Testis (tissue), 2 donors: ENCODE measurements at regions not wholly inside any gene's neighbourhood (a gene's known extent, or its start where the extent isn't known, plus 50 kb on each side); places are given as distances from the start of the nearest gene placed in this dataset.

ENCODE experiments used
- POLR2A ChIP-seq: fragments of 450-650 bp; IDR thresholded peaks from one replicate; pipeline ENCODE4 v1.6.1; 2017; ENCODE audit warnings: antibody characterized with exemption, mild to moderate bottlenecking, moderate library complexity
- TF ChIP-seq, protein P1 (sequence below), 3 experiments: fragments of 450-650 bp in 2 of 3; fragments of 200-600 bp in 1 of 3; sonication (generic) in 1 of 3; IDR thresholded peaks; one replicate each; pipeline ENCODE4 v1.5.1; 2016 to 2019; ENCODE audit warnings: antibody characterized with exemption in 3 of 3, mild to moderate bottlenecking in 2 of 3, moderate library complexity in 1 of 3

DNA sequence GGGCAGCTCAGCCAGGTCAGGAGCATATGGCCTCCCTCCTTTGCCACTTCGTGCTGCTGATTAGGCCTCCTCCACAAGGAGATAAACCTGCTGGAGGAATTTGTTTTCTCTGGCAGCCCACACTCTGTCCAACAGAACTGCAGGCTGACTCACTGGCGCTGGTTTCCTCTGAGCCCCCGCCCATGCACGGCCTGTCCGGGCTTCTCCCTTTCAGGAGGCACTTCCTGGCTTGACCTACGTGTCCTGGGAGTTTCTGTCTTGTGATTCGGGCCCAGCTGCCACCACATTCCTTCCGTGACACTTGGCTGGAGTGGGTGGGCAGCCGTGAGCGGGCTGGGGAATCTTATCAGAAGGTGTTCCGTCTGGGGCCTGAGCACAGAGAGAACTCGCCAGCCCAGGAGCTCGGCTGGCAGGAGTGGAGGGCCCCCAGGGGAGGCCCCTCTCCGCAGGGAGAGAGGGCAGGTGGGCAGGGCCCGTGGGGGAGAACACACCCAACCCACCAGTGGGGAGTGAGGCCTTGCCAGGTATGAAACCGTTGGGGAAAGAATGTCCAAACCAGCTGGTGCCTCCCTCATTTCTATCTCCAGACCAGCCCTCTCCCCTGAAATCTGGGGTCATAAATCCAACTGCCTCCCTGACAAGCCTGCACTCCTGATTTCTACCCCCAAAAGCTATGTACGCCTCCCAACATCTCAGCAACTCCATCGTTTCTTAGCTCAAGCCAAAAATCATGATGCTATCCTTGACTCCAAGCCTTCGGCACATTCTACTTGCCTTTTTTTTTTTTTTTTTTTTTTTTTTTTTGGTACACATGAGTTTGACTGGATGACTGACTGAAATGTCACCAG lies 110.6 kb upstream of the MEF2A start:
- TF ChIP-seq, protein P1, sequence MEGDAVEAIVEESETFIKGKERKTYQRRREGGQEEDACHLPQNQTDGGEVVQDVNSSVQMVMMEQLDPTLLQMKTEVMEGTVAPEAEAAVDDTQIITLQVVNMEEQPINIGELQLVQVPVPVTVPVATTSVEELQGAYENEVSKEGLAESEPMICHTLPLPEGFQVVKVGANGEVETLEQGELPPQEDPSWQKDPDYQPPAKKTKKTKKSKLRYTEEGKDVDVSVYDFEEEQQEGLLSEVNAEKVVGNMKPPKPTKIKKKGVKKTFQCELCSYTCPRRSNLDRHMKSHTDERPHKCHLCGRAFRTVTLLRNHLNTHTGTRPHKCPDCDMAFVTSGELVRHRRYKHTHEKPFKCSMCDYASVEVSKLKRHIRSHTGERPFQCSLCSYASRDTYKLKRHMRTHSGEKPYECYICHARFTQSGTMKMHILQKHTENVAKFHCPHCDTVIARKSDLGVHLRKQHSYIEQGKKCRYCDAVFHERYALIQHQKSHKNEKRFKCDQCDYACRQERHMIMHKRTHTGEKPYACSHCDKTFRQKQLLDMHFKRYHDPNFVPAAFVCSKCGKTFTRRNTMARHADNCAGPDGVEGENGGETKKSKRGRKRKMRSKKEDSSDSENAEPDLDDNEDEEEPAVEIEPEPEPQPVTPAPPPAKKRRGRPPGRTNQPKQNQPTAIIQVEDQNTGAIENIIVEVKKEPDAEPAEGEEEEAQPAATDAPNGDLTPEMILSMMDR (IDR thresholded peaks at IDR 0.05): no peak
- TF ChIP-seq POLR2A: no peak
